Neural crest cell (in vitro differentiated cells): ENCODE measurements at regions not wholly inside any gene's neighbourhood (a gene's known extent, or its start where the extent isn't known, plus 50 kb on each side); places are given as distances from the start of the nearest gene placed in this dataset.

ENCODE experiments used
- DNase-seq: peaks from one replicate; pipeline ENCODE4 v3.0.0; 2021; ENCODE audit warnings: low read depth, mixed read lengths, low spot score
- H3K27ac Mint-ChIP-seq: one replicate; pipeline ENCODE4 v1.8.0; 2021; ENCODE audit warnings: mild to moderate bottlenecking, mixed read lengths; ENCODE audit not compliant: unreplicated experiment
- H3K27me3 Mint-ChIP-seq: 2 replicates; pipeline ENCODE4 v1.8.0; 2021; ENCODE audit warnings: low read depth, mild to moderate bottlenecking, mixed read lengths
- H3K36me3 Mint-ChIP-seq: 2 replicates; pipeline ENCODE4 v1.8.0; 2021; ENCODE audit warnings: low read depth, mild to moderate bottlenecking, mixed read lengths
- H3K4me1 Mint-ChIP-seq: 2 replicates; pipeline ENCODE4 v1.8.0; 2021; ENCODE audit warnings: mixed read lengths
- H3K4me3 Mint-ChIP-seq: one replicate; pipeline ENCODE4 v1.8.0; 2021; ENCODE audit warnings: mild to moderate bottlenecking, mixed read lengths
- H3K9me3 Mint-ChIP-seq: 2 replicates; pipeline ENCODE4 v1.8.0; 2021; ENCODE audit warnings: mixed read lengths
- CTCF ChIP-seq: fragments of 200-600 bp; sonication (generic); conservative IDR thresholded peaks from 2 replicates; pipeline ENCODE4 v1.5.0; 2021; ENCODE audit warnings: antibody characterized with exemption, mild to moderate bottlenecking

DNA sequence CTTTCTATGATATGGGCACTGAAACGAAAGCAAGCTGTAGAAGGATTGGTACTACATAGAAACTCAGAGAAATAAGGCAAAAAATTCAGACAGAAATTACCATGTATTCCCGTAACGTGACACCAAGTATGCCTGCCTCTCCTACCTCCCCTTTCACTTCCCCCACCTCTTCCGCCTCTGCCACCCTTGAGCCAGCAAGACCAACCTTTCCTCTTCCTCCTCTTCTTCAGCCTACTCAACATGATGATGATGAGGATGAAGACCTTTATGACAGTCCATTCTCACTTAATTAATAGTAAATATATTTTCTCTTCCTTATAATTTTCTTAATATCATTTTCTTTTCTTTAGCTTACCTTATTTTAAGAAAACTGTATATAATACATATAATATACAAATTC, 188.1 kb upstream of the VGLL2 start:
- H3K27me3 Mint-ChIP-seq = peaks cover 15% of the 10 kb centered on the region
- TF ChIP-seq CTCF = no peak
- H3K36me3 Mint-ChIP-seq = no peaks in the 10 kb centered on the region
- no peak overlapping the region for H3K4me3 Mint-ChIP-seq
- DNase-seq = no peak
- no peaks in the 10 kb centered on the region for H3K4me1 Mint-ChIP-seq
- no peaks in the 10 kb centered on the region for H3K9me3 Mint-ChIP-seq
- no peak overlapping the region for H3K27ac Mint-ChIP-seq

- no peaks in the 10 kb centered on the region for H3K4me1 Mint-ChIP-seq
- H3K27ac Mint-ChIP-seq = no peak overlapping the region
- H3K9me3 Mint-ChIP-seq = no peaks in the 10 kb centered on the region
- H3K4me3 Mint-ChIP-seq = no peak overlapping the region
- no peaks in the 10 kb centered on the region for H3K36me3 Mint-ChIP-seq
- no peak for TF ChIP-seq CTCF
- DNase-seq = no peak
- peaks cover 6% of the 10 kb centered on the region for H3K27me3 Mint-ChIP-seq
Observed at GRCh38 chr6:117078624-117079023, 186.7 kb upstream of the VGLL2 start.

GRCh38 chr6:117079951-117080350, 185.4 kb upstream of the VGLL2 start:
- Mint-ChIP-seq H3K9me3 (no peaks in the 10 kb centered on the region), H3K36me3 (peaks cover 2% of the 10 kb centered on the region), H3K27ac (no peak overlapping the region), H3K4me1 (no peaks in the 10 kb centered on the region), H3K4me3 (no peak overlapping the region), H3K27me3 (no peaks in the 10 kb centered on the region)
- TF ChIP-seq CTCF = no peak
- DNase-seq = no peak

- Mint-ChIP-seq H3K27ac (no peak overlapping the region), H3K27me3 (no peaks in the 10 kb centered on the region), H3K4me1 (no peaks in the 10 kb centered on the region), H3K9me3 (no peaks in the 10 kb centered on the region), H3K36me3 (no peaks in the 10 kb centered on the region), H3K4me3 (no peak overlapping the region)
- no peak for TF ChIP-seq CTCF
- DNase-seq = no peak
Observed at GRCh38 chr6:117089604-117090003, 175.8 kb upstream of the VGLL2 start.

- Mint-ChIP-seq H3K4me3 (no peak overlapping the region), H3K27ac (no peak overlapping the region), H3K4me1 (no peaks in the 10 kb centered on the region), H3K27me3 (peaks cover 13% of the 10 kb centered on the region), H3K9me3 (peaks cover 14% of the 10 kb centered on the region), H3K36me3 (peaks cover 2% of the 10 kb centered on the region)
- DNase-seq = no peak
- TF ChIP-seq CTCF = no peak
Observed at GRCh38 chr6:117110146-117110545, 155.2 kb upstream of the VGLL2 start.

- peaks cover 2% of the 10 kb centered on the region for H3K36me3 Mint-ChIP-seq
- H3K27me3 Mint-ChIP-seq = peaks cover 14% of the 10 kb centered on the region
- DNase-seq = no peak
- H3K9me3 Mint-ChIP-seq = peaks cover 14% of the 10 kb centered on the region
- no peaks in the 10 kb centered on the region for H3K4me1 Mint-ChIP-seq
- no peak for TF ChIP-seq CTCF
- no peak overlapping the region for H3K4me3 Mint-ChIP-seq
- H3K27ac Mint-ChIP-seq = no peak overlapping the region
Observed at GRCh38 chr6:117110737-117111136, 154.6 kb upstream of the VGLL2 start.
